PC-3 (cell line): ENCODE measurements at regions not wholly inside any gene's neighbourhood (a gene's known extent, or its start where the extent isn't known, plus 50 kb on each side); places are given as distances from the start of the nearest gene placed in this dataset.
"Not testable (repeated sequence)": the region's sequence is repeated elsewhere in the genome, so short reads cannot be mapped to it uniquely, and the experiment has no call there.

Source experiments
- CTCF ChIP-seq: fragments of 300-600 bp; sonication (generic); conservative IDR thresholded peaks from 2 replicates; pipeline ENCODE4 v1.5.1; 2017; ENCODE audit warnings: antibody characterized with exemption, low read depth, mild to moderate bottlenecking, low read length
- EZH2 ChIP-seq: fragments of 300-600 bp; sonication (generic); IDR thresholded peaks from one replicate; pipeline ENCODE4 v1.6.1; 2017; ENCODE audit warnings: antibody characterized with exemption, mild to moderate bottlenecking, low read length; ENCODE audit not compliant: unreplicated experiment
- EZH2phosphoT487 ChIP-seq: fragments of 300-600 bp; sonication (generic); IDR thresholded peaks from 2 replicates; pipeline ENCODE4 v1.6.1; 2018; ENCODE audit warnings: mild to moderate bottlenecking, antibody characterized with exemption, low read length, borderline replicate concordance

- not testable (repeated sequence) for TF ChIP-seq CTCF, EZH2, EZH2phosphoT487
Observed at GRCh38 chr3:148577579-148577978, 120.1 kb upstream of the AGTR1 start.
